Spleen (tissue), 11 donors: ENCODE measurements at regions not wholly inside any gene's neighbourhood (a gene's known extent, or its start where the extent isn't known, plus 50 kb on each side); places are given as distances from the start of the nearest gene placed in this dataset.

Source experiments
- DNase-seq: peaks from one replicate; pipeline ENCODE4 v3.0.0-alpha.2; 2020
- H3K27ac ChIP-seq, 8 donors: fragments of 200-600 bp; sonication (generic) in 7 of 8; 1 replicate in 4 of 8; 2 replicates in 4 of 8; pipeline versions ENCODE4 v1.5.0 to v1.8.0; 2016 to 2021; ENCODE audit warnings: inconsistent platforms in 4 of 8, mild to moderate bottlenecking in 4 of 8, moderate library complexity in 1 of 8
- H3K27me3 ChIP-seq, 7 donors: fragments of 200-600 bp; sonication (generic) in 6 of 7; replicated peaks in 1 of 7; 1 replicate in 4 of 7; 2 replicates in 3 of 7; pipeline versions ENCODE4 v1.5.0 to v1.8.0; 2016 to 2021; ENCODE audit warnings: inconsistent platforms in 3 of 7, mild to moderate bottlenecking in 1 of 7
- H3K36me3 ChIP-seq, 6 donors: fragments of 200-600 bp; sonication (generic) in 5 of 6; 1 replicate in 4 of 6; 2 replicates in 2 of 6; pipeline versions ENCODE4 v1.5.0 to v1.8.0; 2016 to 2021; ENCODE audit warnings: inconsistent platforms in 2 of 6
- H3K4me1 ChIP-seq, 6 donors: fragments of 200-600 bp; sonication (generic) in 5 of 6; 1 replicate in 3 of 6; 2 replicates in 3 of 6; pipeline versions ENCODE4 v1.5.0 to v1.8.0; 2016 to 2021; ENCODE audit warnings: inconsistent platforms in 3 of 6
- H3K4me3 ChIP-seq, 8 donors: fragments of 200-600 bp; sonication (generic) in 7 of 8; 1 replicate in 4 of 8; 2 replicates in 4 of 8; pipeline versions ENCODE4 v1.5.0 to v1.8.0; 2016 to 2021; ENCODE audit warnings: inconsistent platforms in 4 of 8, mild to moderate bottlenecking in 4 of 8, moderate library complexity in 2 of 8
- H3K9me3 ChIP-seq, 8 donors: fragments of 200-600 bp; sonication (generic) in 7 of 8; 1 replicate in 4 of 8; 2 replicates in 4 of 8; pipeline versions ENCODE4 v1.5.0 to v1.8.0; 2016 to 2021; ENCODE audit warnings: inconsistent platforms in 4 of 8
- POLR2A ChIP-seq, 3 donors: fragments of 450-650 bp; IDR thresholded peaks; one replicate each; pipeline ENCODE4 v1.5.1; 2017; ENCODE audit warnings: antibody characterized with exemption in 3 of 3, mild to moderate bottlenecking in 1 of 3
- POLR2AphosphoS5 ChIP-seq, 3 donors: sonication (generic); formaldehyde crosslinking; IDR thresholded peaks; one replicate each; pipeline ENCODE4 v1.5.1; 2017; ENCODE audit warnings: antibody characterized with exemption in 3 of 3
- WGBS, 5 donors: extraction: QIAGEN DNeasy Blood & Tissue Kit in 3 of 5; methylation state at CpG; one replicate each; pipeline versions ENCODE4 v1.1.5 to v1.1.7; 2013 to 2018; 5-methylcytosine and 5-hydroxymethylcytosine counted together
- intact Hi-C: fragments of 100-400 bp; cut with DNase I; formaldehyde crosslinking; loops from one replicate; pipeline ENCODE4 v1.15.0; 2023; ENCODE audit warnings: low total_unique reads
- TF ChIP-seq, protein P1 (sequence below), 11 experiments: fragments of 200-600 bp in 7 of 11; fragments of 450-650 bp in 4 of 11; sonication (generic) in 4 of 11; IDR thresholded peaks in 8 of 11; conservative IDR thresholded peaks in 3 of 11; 1 replicate in 7 of 11; 2 replicates in 4 of 11; pipeline versions ENCODE4 v1.4.0 to v1.8.0; 2016 to 2021; ENCODE audit warnings: antibody characterized with exemption in 11 of 11, inconsistent platforms in 4 of 11, mild to moderate bottlenecking in 1 of 11
- donor health status: healthy with polysubstance abuse.
- donor health status: DM: no; HTN: no; CAD: no; lungs with moderate emphysema.
- donor health status: DM: no; HTN: no; CAD: no.
- donor health status: Bipolar disorder and iron deficiency.
- donor health status: healthy.
- donor health status: DM: no; HTN: no; CAD: no.
- donor health status: DM: yes; HTN: yes; CAD: no.

DNA sequence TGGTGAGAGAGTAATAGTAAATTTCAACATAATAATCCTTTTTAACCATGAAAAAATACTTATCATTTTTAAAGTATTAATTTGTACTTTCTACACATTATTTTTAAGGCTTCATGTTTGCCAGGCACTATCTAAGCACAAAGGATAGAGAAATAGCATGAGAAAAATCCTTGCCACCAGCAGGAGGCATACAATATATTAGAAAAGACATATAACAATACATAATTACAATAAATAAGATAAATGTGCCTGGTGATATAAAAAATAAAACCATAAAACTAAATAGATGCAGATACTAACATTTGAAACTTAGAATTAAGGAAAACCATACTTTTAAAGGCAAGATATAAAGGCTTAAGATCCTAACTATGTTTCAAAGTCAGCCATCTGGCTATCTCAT, 1256.4 kb downstream of the DIAPH3 start:
- intact Hi-C loops, result no loop called here

GRCh38 chr13:58908019-58908679, 1255.6 kb downstream of the DIAPH3 start:
- H3K4me1 ChIP-seq, result no peaks in the 10 kb centered on the region
- intact Hi-C loops, result no loop called here
- WGBS, 5 donors, result 62 to 83% (median 78%) methylated on average over 2 of the region's 2 CpGs
- no peaks in the 10 kb centered on the region for H3K36me3 ChIP-seq
- TF ChIP-seq, protein P1, sequence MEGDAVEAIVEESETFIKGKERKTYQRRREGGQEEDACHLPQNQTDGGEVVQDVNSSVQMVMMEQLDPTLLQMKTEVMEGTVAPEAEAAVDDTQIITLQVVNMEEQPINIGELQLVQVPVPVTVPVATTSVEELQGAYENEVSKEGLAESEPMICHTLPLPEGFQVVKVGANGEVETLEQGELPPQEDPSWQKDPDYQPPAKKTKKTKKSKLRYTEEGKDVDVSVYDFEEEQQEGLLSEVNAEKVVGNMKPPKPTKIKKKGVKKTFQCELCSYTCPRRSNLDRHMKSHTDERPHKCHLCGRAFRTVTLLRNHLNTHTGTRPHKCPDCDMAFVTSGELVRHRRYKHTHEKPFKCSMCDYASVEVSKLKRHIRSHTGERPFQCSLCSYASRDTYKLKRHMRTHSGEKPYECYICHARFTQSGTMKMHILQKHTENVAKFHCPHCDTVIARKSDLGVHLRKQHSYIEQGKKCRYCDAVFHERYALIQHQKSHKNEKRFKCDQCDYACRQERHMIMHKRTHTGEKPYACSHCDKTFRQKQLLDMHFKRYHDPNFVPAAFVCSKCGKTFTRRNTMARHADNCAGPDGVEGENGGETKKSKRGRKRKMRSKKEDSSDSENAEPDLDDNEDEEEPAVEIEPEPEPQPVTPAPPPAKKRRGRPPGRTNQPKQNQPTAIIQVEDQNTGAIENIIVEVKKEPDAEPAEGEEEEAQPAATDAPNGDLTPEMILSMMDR (IDR thresholded peaks at IDR 0.05 in 8 of 11, conservative IDR thresholded peaks at IDR 0.05 in 3 of 11), result no peak
- no peak for TF ChIP-seq POLR2AphosphoS5 (IDR thresholded peaks at IDR 0.05)
- no peak for TF ChIP-seq POLR2A (IDR thresholded peaks at IDR 0.05)
- H3K27ac ChIP-seq, result no peak overlapping the region
- no peaks in the 10 kb centered on the region for H3K27me3 ChIP-seq
- H3K9me3 ChIP-seq, result peaks cover 0 to 11% (median 0%) of the 10 kb centered on the region in 8 donors
- DNase-seq, result no peak
- no peak overlapping the region for H3K4me3 ChIP-seq

More for the DNA sequence above, 1256.4 kb downstream of the DIAPH3 start:
- no peaks in the 10 kb centered on the region for H3K4me1 ChIP-seq
- no peaks in the 10 kb centered on the region for H3K36me3 ChIP-seq
- no peak overlapping the region for H3K4me3 ChIP-seq
- peaks cover 0 to 11% (median 0%) of the 10 kb centered on the region in 8 donors for H3K9me3 ChIP-seq
- no peak overlapping the region for H3K27ac ChIP-seq
- no peak for DNase-seq
- TF ChIP-seq, protein P1 (IDR thresholded peaks at IDR 0.05 in 8 of 11, conservative IDR thresholded peaks at IDR 0.05 in 3 of 11), result no peak
- TF ChIP-seq POLR2A (IDR thresholded peaks at IDR 0.05), result no peak
- no peak for TF ChIP-seq POLR2AphosphoS5 (IDR thresholded peaks at IDR 0.05)
- no peaks in the 10 kb centered on the region for H3K27me3 ChIP-seq

DNA sequence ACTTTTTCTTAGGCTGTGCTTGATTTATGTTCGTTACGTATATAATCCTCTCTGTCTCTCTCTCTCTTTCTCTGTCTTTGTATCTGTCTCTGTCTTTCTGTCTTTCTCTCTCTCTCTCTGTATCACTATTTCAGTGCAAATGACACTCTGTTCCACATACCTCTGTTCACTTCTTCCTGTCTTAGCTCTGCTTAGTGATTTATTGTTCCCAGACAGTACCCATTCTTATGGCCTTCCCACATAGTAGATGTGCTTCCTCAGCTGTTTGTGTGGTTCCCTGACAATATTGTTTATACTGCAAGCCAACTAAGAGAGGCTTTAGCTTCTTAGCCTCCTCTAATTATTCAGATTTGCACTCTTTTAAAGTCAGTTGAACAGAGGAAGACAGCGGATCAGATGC, 1244.2 kb downstream of the DIAPH3 start:
- DNase-seq, result no peak
- Histone ChIP-seq H3K36me3 (no peaks in the 10 kb centered on the region), H3K4me3 (no peak overlapping the region), H3K27ac (no peak overlapping the region), H3K4me1 (no peaks in the 10 kb centered on the region), H3K27me3 (no peaks in the 10 kb centered on the region), H3K9me3 (peaks cover 0 to 10% (median 0%) of the 10 kb centered on the region in 8 donors)
- TF ChIP-seq POLR2A (IDR thresholded peaks at IDR 0.05), result no peak
- TF ChIP-seq POLR2AphosphoS5 (IDR thresholded peaks at IDR 0.05), result no peak
- TF ChIP-seq, protein P1 (IDR thresholded peaks at IDR 0.05 in 8 of 11, conservative IDR thresholded peaks at IDR 0.05 in 3 of 11), result no peak
- intact Hi-C loops, result no loop called here
- WGBS, 5 donors, result 77 to 85% (median 81%) methylated on average over 3 of the region's 3 CpGs

DNA sequence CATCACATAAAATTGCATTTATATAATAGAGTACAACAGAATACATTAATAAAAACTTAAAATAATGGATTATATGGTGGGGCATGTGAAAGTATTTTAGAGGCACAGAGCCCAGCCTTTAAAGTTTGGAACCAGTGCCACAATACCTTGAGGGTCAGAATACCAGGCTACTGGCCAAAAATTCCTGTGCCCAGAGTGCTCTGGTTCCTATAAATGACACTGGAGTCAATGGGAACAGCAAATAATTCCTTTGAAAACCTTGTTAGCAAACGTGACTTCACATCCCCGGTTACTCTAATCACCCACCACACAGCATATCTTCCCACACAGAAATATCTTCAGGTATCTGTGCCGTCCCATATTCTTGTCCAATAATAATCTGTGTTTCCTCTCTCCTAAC, 1242.6 kb downstream of the DIAPH3 start:
- WGBS, 5 donors, result 77 to 92% (median 83%) methylated on average over 3 of the region's 3 CpGs
- H3K4me3 ChIP-seq, result no peak overlapping the region
- no peaks in the 10 kb centered on the region for H3K27me3 ChIP-seq
- intact Hi-C loops, result no loop called here
- no peak for DNase-seq
- no peaks in the 10 kb centered on the region for H3K36me3 ChIP-seq
- H3K9me3 ChIP-seq, result peaks cover 0 to 16% (median 0%) of the 10 kb centered on the region in 8 donors
- TF ChIP-seq POLR2A (IDR thresholded peaks at IDR 0.05), result no peak
- TF ChIP-seq, protein P1 (IDR thresholded peaks at IDR 0.05 in 8 of 11, conservative IDR thresholded peaks at IDR 0.05 in 3 of 11), result no peak
- TF ChIP-seq POLR2AphosphoS5 (IDR thresholded peaks at IDR 0.05), result no peak
- no peaks in the 10 kb centered on the region for H3K4me1 ChIP-seq
- H3K27ac ChIP-seq, result no peak overlapping the region
